Tibial nerve (tissue), 4 donors: ENCODE measurements at regions not wholly inside any gene's neighbourhood (a gene's known extent, or its start where the extent isn't known, plus 50 kb on each side); places are given as distances from the start of the nearest gene placed in this dataset.

Experiments
- EP300 ChIP-seq, 2 donors: sonication (generic); formaldehyde crosslinking; IDR thresholded peaks; one replicate each; pipeline ENCODE4 v1.6.1; 2017; ENCODE audit warnings: antibody characterized with exemption in 2 of 2, mild to moderate bottlenecking in 1 of 2
- POLR2A ChIP-seq, 2 donors: fragments of 450-650 bp; IDR thresholded peaks; one replicate each; pipeline ENCODE4 v1.6.1; 2017; ENCODE audit warnings: antibody characterized with exemption in 2 of 2, mild to moderate bottlenecking in 2 of 2, moderate library complexity in 2 of 2
- TF ChIP-seq, protein P1 (sequence below), 5 experiments: fragments of 200-600 bp in 3 of 5; fragments of 450-650 bp in 2 of 5; sonication (generic) in 3 of 5; IDR thresholded peaks; one replicate each; pipeline ENCODE4 v1.5.1; 2016 to 2019; ENCODE audit warnings: antibody characterized with exemption in 5 of 5, mild to moderate bottlenecking in 3 of 5, moderate library complexity in 2 of 5

- TF ChIP-seq, protein P1, sequence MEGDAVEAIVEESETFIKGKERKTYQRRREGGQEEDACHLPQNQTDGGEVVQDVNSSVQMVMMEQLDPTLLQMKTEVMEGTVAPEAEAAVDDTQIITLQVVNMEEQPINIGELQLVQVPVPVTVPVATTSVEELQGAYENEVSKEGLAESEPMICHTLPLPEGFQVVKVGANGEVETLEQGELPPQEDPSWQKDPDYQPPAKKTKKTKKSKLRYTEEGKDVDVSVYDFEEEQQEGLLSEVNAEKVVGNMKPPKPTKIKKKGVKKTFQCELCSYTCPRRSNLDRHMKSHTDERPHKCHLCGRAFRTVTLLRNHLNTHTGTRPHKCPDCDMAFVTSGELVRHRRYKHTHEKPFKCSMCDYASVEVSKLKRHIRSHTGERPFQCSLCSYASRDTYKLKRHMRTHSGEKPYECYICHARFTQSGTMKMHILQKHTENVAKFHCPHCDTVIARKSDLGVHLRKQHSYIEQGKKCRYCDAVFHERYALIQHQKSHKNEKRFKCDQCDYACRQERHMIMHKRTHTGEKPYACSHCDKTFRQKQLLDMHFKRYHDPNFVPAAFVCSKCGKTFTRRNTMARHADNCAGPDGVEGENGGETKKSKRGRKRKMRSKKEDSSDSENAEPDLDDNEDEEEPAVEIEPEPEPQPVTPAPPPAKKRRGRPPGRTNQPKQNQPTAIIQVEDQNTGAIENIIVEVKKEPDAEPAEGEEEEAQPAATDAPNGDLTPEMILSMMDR (IDR thresholded peaks at IDR 0.05): no peak
- TF ChIP-seq POLR2A (IDR thresholded peaks at IDR 0.05) (no peak), EP300 (IDR thresholded peaks at IDR 0.05) (no peak)
These were observed 835.4 kb downstream of the SEMA5A start for GRCh38 chr5:8710426-8710930.
